GM12865 (cell line): ENCODE measurements at regions not wholly inside any gene's neighbourhood (a gene's known extent, or its start where the extent isn't known, plus 50 kb on each side); places are given as distances from the start of the nearest gene placed in this dataset.
"Not testable (repeated sequence)": the region's sequence is repeated elsewhere in the genome, so short reads cannot be mapped to it uniquely, and the experiment has no call there.

ENCODE experiments used
- DNase-seq: peaks from one replicate; pipeline ENCODE4 v3.0.0; 2010; ENCODE audit warnings: low read depth
- H3K4me3 ChIP-seq: 2 replicates; pipeline ENCODE4 v1.5.1; 2011; ENCODE audit warnings: mild to moderate bottlenecking, low read depth, low read length, control low read depth
- TF ChIP-seq, protein P1 (sequence below): IDR thresholded peaks from 2 replicates; pipeline ENCODE4 v1.5.1; 2011; ENCODE audit warnings: low read length, control low read depth, low read depth, inconsistent platforms; ENCODE audit not compliant: insufficient read depth; ENCODE audit errors: missing control alignments

DNA sequence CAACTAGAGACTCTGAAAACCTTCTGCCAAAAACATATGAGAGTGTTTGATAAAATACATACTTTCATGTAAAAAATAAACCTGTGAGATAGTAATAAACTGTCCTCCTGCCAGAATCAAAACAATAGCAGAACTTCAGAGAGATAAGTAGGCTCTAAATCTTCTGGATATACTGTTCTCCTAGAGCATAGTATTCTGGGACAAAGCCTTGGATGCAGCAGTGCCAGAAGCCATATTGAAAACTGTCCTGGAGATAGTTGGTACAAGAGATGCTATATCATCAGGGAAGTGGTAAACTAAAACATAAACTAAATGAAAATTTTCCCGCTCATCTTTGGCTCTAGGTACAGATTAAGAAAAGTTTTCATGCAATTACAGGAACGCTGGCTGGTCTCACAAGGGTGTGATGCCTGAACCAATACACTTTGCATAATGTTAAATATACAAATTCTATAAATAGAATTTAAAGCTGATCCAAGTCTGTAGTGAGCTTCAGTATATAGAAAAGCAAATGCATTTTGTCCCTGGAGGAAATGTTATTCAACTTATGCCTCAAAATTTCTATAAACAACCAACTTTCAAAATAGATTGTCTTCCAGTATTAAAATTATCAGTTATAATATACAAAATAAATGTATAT, 355.6 kb downstream of the ADAMTS20 start:
- TF ChIP-seq, protein P1, sequence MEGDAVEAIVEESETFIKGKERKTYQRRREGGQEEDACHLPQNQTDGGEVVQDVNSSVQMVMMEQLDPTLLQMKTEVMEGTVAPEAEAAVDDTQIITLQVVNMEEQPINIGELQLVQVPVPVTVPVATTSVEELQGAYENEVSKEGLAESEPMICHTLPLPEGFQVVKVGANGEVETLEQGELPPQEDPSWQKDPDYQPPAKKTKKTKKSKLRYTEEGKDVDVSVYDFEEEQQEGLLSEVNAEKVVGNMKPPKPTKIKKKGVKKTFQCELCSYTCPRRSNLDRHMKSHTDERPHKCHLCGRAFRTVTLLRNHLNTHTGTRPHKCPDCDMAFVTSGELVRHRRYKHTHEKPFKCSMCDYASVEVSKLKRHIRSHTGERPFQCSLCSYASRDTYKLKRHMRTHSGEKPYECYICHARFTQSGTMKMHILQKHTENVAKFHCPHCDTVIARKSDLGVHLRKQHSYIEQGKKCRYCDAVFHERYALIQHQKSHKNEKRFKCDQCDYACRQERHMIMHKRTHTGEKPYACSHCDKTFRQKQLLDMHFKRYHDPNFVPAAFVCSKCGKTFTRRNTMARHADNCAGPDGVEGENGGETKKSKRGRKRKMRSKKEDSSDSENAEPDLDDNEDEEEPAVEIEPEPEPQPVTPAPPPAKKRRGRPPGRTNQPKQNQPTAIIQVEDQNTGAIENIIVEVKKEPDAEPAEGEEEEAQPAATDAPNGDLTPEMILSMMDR: no peak
- no peak overlapping the region for H3K4me3 ChIP-seq
- DNase-seq: no peak

DNA sequence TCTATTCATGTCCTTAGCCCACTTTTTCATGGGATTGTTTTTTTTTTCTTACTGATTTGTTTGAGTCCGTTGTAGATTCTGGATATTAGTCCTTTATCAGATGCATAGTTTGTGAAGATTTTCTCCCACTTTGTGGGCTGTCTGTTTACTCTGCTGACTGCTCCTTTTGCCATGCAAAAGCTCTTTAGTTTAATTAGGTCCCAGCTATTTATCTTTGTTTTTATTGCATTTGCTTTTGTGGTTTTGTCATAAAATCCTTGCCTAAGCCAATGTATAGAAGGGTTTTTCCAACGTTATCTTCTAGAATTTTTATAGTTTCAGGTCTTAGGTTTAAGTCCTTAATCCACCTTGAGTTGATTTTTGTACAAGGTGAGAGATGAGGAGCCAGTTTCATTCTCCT, 358.9 kb downstream of the ADAMTS20 start:
- H3K4me3 ChIP-seq, DNase-seq: not testable (repeated sequence)

DNA sequence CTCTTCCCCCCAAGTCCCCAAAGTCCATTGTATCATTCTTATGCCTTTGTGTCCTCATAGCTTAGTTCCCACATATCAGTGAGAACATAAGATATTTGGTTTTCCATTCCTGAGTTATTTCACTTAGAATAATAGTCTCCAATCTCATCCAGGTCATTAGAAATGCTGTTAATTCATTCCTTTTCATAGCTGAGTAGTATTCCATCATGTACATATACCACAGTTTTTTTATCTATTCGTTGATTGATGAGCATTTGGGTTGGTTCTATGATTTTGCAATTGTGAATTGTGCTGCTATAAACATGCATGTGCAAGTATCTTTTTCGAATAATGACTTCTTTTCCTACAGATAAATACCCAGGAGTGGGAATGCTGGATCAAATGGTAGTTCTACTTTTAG, 359.6 kb downstream of the ADAMTS20 start:
- not testable (repeated sequence) for DNase-seq, H3K4me3 ChIP-seq

DNA sequence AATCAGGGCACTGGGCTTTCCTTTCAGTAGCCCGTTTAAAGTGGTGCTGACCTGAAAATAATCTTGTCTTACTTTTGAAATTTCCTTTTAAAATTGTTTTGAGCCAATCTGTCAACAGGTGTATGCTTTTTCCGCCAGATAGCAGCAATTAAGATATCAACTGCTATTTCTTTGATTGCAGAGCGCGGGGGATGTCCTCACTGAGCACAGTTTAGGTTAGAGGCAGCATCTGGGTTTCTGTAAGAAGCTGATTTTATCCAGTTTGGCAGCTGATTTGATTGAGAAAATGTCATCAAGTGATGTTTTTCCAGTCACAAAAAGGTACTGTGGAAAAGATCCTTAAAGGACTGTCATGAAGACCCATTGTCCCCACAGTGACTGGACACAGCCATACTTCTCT, 371.8 kb downstream of the ADAMTS20 start:
- no peak for DNase-seq
- H3K4me3 ChIP-seq: no peak overlapping the region
- TF ChIP-seq, protein P1: no peak

DNA sequence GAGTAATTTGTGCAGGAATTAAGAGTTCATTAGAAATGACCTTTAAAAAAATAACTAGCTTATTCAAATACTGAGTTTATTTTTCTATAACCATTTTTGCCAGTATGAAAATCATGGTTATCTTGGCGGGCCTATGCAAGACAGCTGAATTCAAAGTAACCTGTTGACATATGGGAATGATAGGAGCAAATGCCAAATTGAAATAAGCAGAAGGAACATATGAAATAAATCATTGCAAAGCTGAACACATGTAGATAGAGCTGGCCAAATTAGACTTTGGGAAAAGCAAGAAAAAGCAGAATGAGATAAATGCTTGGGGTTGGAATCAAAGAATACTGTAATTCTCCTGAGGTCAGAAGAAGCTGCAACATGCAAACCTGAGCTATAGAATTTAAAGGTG, 372.5 kb downstream of the ADAMTS20 start:
- TF ChIP-seq, protein P1: no peak
- no peak overlapping the region for H3K4me3 ChIP-seq
- no peak for DNase-seq

DNA sequence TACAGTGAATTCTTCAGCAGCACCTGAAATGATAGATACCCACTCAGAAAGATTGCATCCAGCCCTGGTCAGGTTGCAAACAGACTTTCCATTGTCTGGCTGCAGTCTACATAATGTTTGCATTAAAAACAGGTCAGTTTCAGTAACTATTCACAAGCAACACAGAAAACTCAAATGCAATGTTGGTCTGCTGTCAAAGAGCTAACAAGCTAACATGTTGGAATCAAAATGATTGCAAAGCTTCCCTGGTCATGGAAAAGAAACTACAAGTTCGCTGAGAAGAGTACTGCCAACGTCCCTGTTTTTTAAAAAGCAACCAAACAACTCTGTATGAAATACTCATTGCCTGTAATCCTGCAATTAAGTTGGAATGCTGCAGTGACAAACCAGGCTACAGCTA, 374.7 kb downstream of the ADAMTS20 start:
- TF ChIP-seq, protein P1: no peak
- H3K4me3 ChIP-seq: no peak overlapping the region
- DNase-seq: no peak

DNA sequence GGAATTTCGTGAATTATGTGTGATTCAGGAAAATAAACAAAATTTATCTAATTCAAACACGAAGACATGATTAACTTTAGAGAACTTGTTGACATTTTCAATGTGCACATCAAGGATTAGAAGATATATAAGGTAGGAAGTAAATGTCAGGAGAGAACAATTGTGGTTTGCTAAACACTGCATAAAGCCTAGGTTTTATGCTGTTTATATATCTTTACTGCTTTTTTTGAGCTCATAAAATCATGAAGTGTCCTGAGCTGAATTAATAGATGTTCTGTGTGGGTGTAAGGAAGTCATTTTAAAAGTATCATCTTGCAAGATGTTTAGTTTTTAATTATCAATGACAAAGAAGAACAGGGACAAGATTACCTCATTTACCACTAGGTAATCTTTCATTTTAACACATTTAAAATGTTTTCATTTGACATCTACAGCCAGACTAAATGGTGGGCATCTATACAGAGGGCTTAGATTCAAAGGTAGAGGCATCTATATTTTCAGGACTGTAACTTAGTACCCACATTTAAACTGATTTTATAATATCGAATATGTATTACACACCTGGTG, 382.8 kb downstream of the ADAMTS20 start:
- H3K4me3 ChIP-seq: no peak overlapping the region
- DNase-seq: no peak
- TF ChIP-seq, protein P1: no peak

DNA sequence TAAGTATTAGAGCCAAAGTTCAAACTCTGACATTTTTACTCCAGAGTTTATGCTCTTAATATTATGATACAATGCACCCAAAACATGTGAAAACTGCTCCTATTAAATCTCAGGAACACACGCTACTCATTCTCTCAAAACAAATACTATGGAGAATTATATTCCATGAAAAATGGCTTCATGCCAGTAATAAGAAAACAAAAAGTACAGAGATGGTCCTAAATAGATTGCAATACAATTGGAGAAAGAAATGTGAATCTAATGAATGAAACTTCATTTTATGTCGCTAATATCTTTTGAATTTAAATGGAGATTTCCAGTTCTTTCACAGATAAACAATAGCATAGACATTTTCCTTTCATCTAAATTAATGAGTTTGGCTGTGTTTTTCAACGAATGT, 384.3 kb downstream of the ADAMTS20 start:
- H3K4me3 ChIP-seq: no peak overlapping the region
- no peak for DNase-seq
- TF ChIP-seq, protein P1: no peak
